ENCODE measurements at regions not wholly inside any gene's neighbourhood (a gene's known extent, or its start where the extent isn't known, plus 50 kb on each side); places are given as distances from the start of the nearest gene placed in this dataset.

- POLR2A ChIA-PET: no interaction called here
- CTCF ChIA-PET (ENCODE audit: unreplicated experiment): no interaction called here
- no TSS peak for BruUV-seq (replicated peaks)
Measured at GRCh38 chr21:20639026-20639425, 359.2 kb upstream of the NCAM2 start.

GRCh38 chr21:20641241-20641640 lies 357.0 kb upstream of the NCAM2 start:
- intact Hi-C loops (cut with micrococcal nuclease; ENCODE audit: unreplicated experiment): no loop called here
- Histone ChIP-seq H3K4me3 (ENCODE audit: low read depth, low read length, poor library complexity, severe bottlenecking) (no peak overlapping the region), H3K27ac (ENCODE audit: low read depth, low read length, poor library complexity, severe bottlenecking) (no peak overlapping the region), H3K9me2 (ENCODE audit: insufficient read depth, low read length) (no peaks in the 10 kb centered on the region), H3K79me2 (ENCODE audit: insufficient read depth, low read depth, low read length) (no peaks in the 10 kb centered on the region), H4K20me1 (ENCODE audit: insufficient read depth, low read length) (no peaks in the 10 kb centered on the region), H3K4me1 (ENCODE audit: insufficient read depth, low read length, poor library complexity, severe bottlenecking) (no peaks in the 10 kb centered on the region), H3K36me3 (ENCODE audit: insufficient read depth, low read length) (no peaks in the 10 kb centered on the region), H2AFZ (ENCODE audit: low read length) (no peak overlapping the region), H3K4me2 (ENCODE audit: low read length) (no peak overlapping the region), H3K9me3 (ENCODE audit: low read length) (no peaks in the 10 kb centered on the region)
- CTCF ChIA-PET (ENCODE audit: unreplicated experiment): no interaction called here
- no peak for DNase-seq (ENCODE audit: low spot score)
- no peak for TF ChIP-seq EZH2phosphoT487 (IDR thresholded peaks at IDR 0.05; ENCODE audit: borderline replicate concordance, low read depth, low read length)
- TF ChIP-seq CTCF (conservative IDR thresholded peaks at IDR 0.05; ENCODE audit: low read length): no peak
- no TSS peak for BruUV-seq (replicated peaks)
- POLR2A ChIA-PET: no interaction called here

More at GRCh38 chr21:20639026-20639425, 359.2 kb upstream of the NCAM2 start:
- Histone ChIP-seq H3K79me2 (ENCODE audit: insufficient read depth, low read depth, low read length) (no peaks in the 10 kb centered on the region), H3K9me3 (ENCODE audit: low read length) (0 out of 2 replicates have a peak, but pooled peaks cover 6% of the 10 kb centered on the region), H3K36me3 (ENCODE audit: insufficient read depth, low read length) (no peaks in the 10 kb centered on the region), H4K20me1 (ENCODE audit: insufficient read depth, low read length) (no peaks in the 10 kb centered on the region), H3K4me2 (ENCODE audit: low read length) (no peak overlapping the region), H2AFZ (ENCODE audit: low read length) (no peak overlapping the region), H3K27ac (ENCODE audit: low read depth, low read length, poor library complexity, severe bottlenecking) (no peak overlapping the region), H3K4me3 (ENCODE audit: low read depth, low read length, poor library complexity, severe bottlenecking) (no peak overlapping the region), H3K4me1 (ENCODE audit: insufficient read depth, low read length, poor library complexity, severe bottlenecking) (no peaks in the 10 kb centered on the region), H3K9me2 (ENCODE audit: insufficient read depth, low read length) (no peaks in the 10 kb centered on the region)
- intact Hi-C loops (cut with micrococcal nuclease; ENCODE audit: unreplicated experiment): no loop called here
- DNase-seq (ENCODE audit: low spot score): no peak
- no peak for TF ChIP-seq CTCF (conservative IDR thresholded peaks at IDR 0.05; ENCODE audit: low read length)
- TF ChIP-seq EZH2phosphoT487 (IDR thresholded peaks at IDR 0.05; ENCODE audit: borderline replicate concordance, low read depth, low read length): no peak

GRCh38 chr21:20642681-20643080 lies 355.5 kb upstream of the NCAM2 start:
- DNase-seq (ENCODE audit: low spot score): no peak

More at GRCh38 chr21:20642681-20643080, 355.5 kb upstream of the NCAM2 start:
- intact Hi-C loops (cut with micrococcal nuclease; ENCODE audit: unreplicated experiment): no loop called here
- H2AFZ ChIP-seq (ENCODE audit: low read length): no peak overlapping the region
- no peak overlapping the region for H3K4me2 ChIP-seq (ENCODE audit: low read length)
- TF ChIP-seq CTCF (conservative IDR thresholded peaks at IDR 0.05; ENCODE audit: low read length): no peak
- no peak for TF ChIP-seq EZH2phosphoT487 (IDR thresholded peaks at IDR 0.05; ENCODE audit: borderline replicate concordance, low read depth, low read length)
- POLR2A ChIA-PET: interaction anchor here (0.6 to 0.7 kb wide), 3 partner anchors 27 to 1337 kb away, joined by 3 read pairs; no protein-coding TSS in a partner anchor
- H3K9me2 ChIP-seq (ENCODE audit: insufficient read depth, low read length): no peaks in the 10 kb centered on the region
- H3K9me3 ChIP-seq (ENCODE audit: low read length): no peaks in the 10 kb centered on the region
- no peaks in the 10 kb centered on the region for H3K79me2 ChIP-seq (ENCODE audit: insufficient read depth, low read depth, low read length)
- CTCF ChIA-PET (ENCODE audit: unreplicated experiment): no interaction called here
- no peaks in the 10 kb centered on the region for H3K4me1 ChIP-seq (ENCODE audit: insufficient read depth, low read length, poor library complexity, severe bottlenecking)
- no peaks in the 10 kb centered on the region for H4K20me1 ChIP-seq (ENCODE audit: insufficient read depth, low read length)
- no peak overlapping the region for H3K27ac ChIP-seq (ENCODE audit: low read depth, low read length, poor library complexity, severe bottlenecking)
- H3K36me3 ChIP-seq (ENCODE audit: insufficient read depth, low read length): no peaks in the 10 kb centered on the region
- BruUV-seq (replicated peaks): no TSS peak
- no peak overlapping the region for H3K4me3 ChIP-seq (ENCODE audit: low read depth, low read length, poor library complexity, severe bottlenecking)

All from OCI-LY7 (cell line).